Small intestine (tissue), 7 donors: ENCODE measurements at regions not wholly inside any gene's neighbourhood (a gene's known extent, or its start where the extent isn't known, plus 50 kb on each side); places are given as distances from the start of the nearest gene placed in this dataset.

Source experiments
- DNase-seq, 2 donors: peaks; one replicate each; pipeline versions ENCODE4 v3.0.0 to v3.0.0-alpha.2; 2013
- FAIRE-seq: peaks from 2 replicates; lab custom pipeline; 2012; peaks lifted over from hg19 to GRCh38; lab: Jason Lieb, UNC
- H3K27ac ChIP-seq, 3 donors: one replicate each; pipeline ENCODE4 v1.5.1; 2013; ENCODE audit warnings: low read length in 2 of 3, mild to moderate bottlenecking in 2 of 3, control low read depth in 1 of 3, inconsistent platforms in 1 of 3, low read depth in 1 of 3, moderate library complexity in 1 of 3
- H3K27me3 ChIP-seq, 3 donors: one replicate each; pipeline ENCODE4 v1.6.1; 2013; ENCODE audit warnings: low read length in 3 of 3, inconsistent platforms in 1 of 3; ENCODE audit not compliant: control insufficient read depth in 3 of 3, insufficient read depth in 3 of 3
- H3K36me3 ChIP-seq, 3 donors: one replicate each; pipeline ENCODE4 v1.6.1; 2013; ENCODE audit warnings: low read length in 3 of 3, inconsistent platforms in 1 of 3, low read depth in 1 of 3, mild to moderate bottlenecking in 1 of 3, moderate library complexity in 1 of 3; ENCODE audit not compliant: control insufficient read depth in 3 of 3, insufficient read depth in 2 of 3
- H3K4me1 ChIP-seq, 3 donors: one replicate each; pipeline ENCODE4 v1.6.1; 2013; ENCODE audit warnings: low read length in 2 of 3, inconsistent platforms in 1 of 3, low read depth in 1 of 3, mild to moderate bottlenecking in 1 of 3, moderate library complexity in 1 of 3; ENCODE audit not compliant: control insufficient read depth in 3 of 3, insufficient read depth in 2 of 3
- H3K4me3 ChIP-seq, 3 donors: one replicate each; pipeline ENCODE4 v1.5.1; 2013; ENCODE audit warnings: low read length in 3 of 3, control low read depth in 1 of 3, inconsistent platforms in 1 of 3, low read depth in 1 of 3, mild to moderate bottlenecking in 1 of 3, moderate library complexity in 1 of 3
- H3K9me3 ChIP-seq, 2 donors: one replicate each; pipeline ENCODE4 v1.6.1; 2013; ENCODE audit warnings: low read depth in 1 of 2, low read length in 1 of 2; ENCODE audit not compliant: control insufficient read depth in 2 of 2, insufficient read depth in 1 of 2
- WGBS, 3 donors: extraction: QIAGEN DNeasy Blood & Tissue Kit; methylation state at CpG; one replicate each; pipeline ENCODE4 v1.1.7; 2013; 5-methylcytosine and 5-hydroxymethylcytosine counted together
- donor health status: healthy with polysubstance abuse.
- donor health status: control.
- donor health status: control.
- donor health status: Bipolar disorder and iron deficiency.
- donor health status: healthy.

DNA sequence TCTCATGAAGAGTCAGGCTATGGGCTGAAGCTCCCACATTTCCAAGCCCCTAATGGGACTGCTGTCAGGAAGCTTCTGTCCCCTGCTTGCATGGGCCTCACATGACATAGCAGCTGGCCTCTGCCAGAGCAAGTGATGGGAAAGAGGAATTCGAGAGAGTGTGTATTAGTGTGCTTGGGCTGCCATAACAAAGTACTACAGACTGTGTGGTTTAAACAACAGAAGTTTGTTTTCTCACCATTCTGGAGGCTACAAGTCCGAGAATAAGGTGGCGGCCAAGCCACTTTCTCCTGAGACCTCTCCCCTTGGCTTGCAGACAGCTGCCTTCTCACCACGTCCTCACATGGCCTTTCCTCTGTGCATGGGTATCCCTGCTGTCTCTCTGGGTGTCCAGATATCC lies 274.4 kb downstream of the NUAK1 start:
- 59 to 77% (median 63%) methylated on average over 4 of the region's 4 CpGs for WGBS, 3 donors
- DNase-seq (no peak), FAIRE-seq (no peak)
- no peak overlapping the region for H3K27ac ChIP-seq
- H3K27me3 ChIP-seq: no peaks in the 10 kb centered on the region
- no peak overlapping the region for H3K4me3 ChIP-seq
- no peaks in the 10 kb centered on the region for H3K36me3 ChIP-seq
- H3K9me3 ChIP-seq: no peaks in the 10 kb centered on the region
- no peaks in the 10 kb centered on the region for H3K4me1 ChIP-seq

DNA sequence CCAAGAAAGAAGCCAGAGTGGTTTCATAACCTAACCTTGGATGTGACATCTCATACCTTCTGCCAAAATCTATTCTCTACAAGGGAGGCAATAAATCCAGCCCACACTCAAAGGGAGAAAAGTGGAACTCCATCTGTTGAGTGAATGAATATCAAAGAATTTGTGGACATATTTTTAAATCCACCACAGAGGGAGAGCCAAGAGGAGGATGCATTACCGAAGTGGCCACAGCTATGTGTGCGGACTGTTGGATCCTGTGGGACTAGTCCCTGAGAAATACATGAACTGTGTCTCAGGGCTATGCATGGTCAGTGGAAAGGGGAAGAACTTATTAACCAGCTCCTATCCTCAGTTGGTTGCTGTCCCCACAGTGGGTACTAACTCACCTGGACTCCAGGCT lies 273.9 kb downstream of the NUAK1 start:
- no peaks in the 10 kb centered on the region for H3K9me3 ChIP-seq
- H3K27me3 ChIP-seq: no peaks in the 10 kb centered on the region
- FAIRE-seq (no peak), DNase-seq (no peak)
- H3K4me3 ChIP-seq: no peak overlapping the region
- 89 to 92% (median 91%) methylated on average over 2 of the region's 2 CpGs for WGBS, 3 donors
- H3K27ac ChIP-seq: no peak overlapping the region
- no peaks in the 10 kb centered on the region for H3K4me1 ChIP-seq
- H3K36me3 ChIP-seq: no peaks in the 10 kb centered on the region

DNA sequence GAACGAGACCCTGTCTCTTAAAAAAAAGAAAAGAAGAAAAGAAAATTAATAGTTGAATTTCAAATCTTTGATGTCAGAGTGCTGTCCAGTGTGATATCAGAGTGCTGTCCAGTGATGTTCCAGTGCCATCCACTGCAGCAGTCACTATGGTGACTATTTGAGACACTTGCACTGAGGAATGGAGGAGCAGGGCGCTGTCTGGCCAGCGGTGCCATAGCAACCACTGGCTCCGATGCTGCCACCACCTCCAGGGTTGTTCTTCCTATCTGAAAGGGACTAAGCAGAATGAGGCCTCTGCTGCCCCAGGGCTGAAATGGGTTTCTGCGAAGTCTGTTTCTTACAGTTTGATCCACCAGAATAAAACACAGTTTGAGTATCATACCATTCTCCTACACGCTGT lies 272.9 kb downstream of the NUAK1 start:
- 80 to 89% (median 85%) methylated on average over 6 of the region's 6 CpGs for WGBS, 3 donors
- Histone ChIP-seq H3K4me1 (no peaks in the 10 kb centered on the region), H3K36me3 (no peaks in the 10 kb centered on the region), H3K4me3 (no peak overlapping the region), H3K9me3 (no peaks in the 10 kb centered on the region), H3K27ac (no peak overlapping the region), H3K27me3 (no peaks in the 10 kb centered on the region)
- DNase-seq (no peak), FAIRE-seq (no peak)

DNA sequence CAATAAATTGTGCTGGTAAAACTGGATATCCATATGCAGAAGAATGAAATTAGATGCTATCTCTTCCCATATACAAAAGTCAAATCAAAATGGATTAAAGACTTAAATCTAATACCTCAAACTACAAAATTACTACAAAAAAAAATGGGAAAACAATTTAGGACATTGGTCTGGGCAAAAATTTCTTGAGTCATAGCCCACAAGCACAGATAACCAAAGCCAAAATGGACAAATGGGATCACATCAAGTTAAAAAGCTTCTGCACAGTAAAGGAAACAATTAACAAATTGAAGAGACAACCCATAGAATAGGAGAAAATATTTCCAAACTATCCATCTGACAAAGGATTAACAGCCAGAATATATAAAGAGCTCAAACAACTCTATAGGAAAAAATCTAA lies 264.6 kb downstream of the NUAK1 start:
- FAIRE-seq (no peak), DNase-seq (no peak)
- H3K27ac ChIP-seq: no peak overlapping the region
- no peak overlapping the region for H3K4me3 ChIP-seq
- peaks cover 0 to 3% (median 0%) of the 10 kb centered on the region in 3 donors for H3K27me3 ChIP-seq
- H3K9me3 ChIP-seq: no peaks in the 10 kb centered on the region
- H3K36me3 ChIP-seq: no peaks in the 10 kb centered on the region
- H3K4me1 ChIP-seq: no peaks in the 10 kb centered on the region

DNA sequence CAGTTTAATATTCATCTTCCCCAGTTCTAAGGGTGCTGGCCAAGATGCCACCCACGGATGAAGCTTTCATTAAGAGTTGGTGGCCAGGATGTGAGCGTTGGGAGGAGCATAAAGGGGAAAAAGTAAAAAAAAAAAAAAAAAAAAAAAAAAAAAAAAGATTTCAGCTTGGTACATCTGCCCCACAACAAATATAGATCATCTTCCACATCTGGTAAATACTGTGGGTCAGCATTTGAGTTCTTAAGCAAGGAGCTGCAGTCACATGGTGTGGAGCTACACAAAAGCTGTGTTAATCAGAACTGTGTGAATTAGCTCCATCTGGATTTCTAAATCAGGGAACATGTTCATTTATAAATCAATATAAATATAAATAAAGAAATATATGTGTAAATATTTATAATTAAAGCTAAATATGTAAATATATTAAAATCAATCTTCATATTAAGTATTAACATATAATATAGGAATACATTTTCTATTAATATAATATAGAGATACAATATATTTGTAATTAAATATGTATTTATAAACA lies 262.3 kb downstream of the NUAK1 start:
- Histone ChIP-seq H3K27me3 (peaks cover 0 to 3% (median 0%) of the 10 kb centered on the region in 3 donors), H3K4me1 (no peaks in the 10 kb centered on the region), H3K9me3 (no peaks in the 10 kb centered on the region), H3K36me3 (no peaks in the 10 kb centered on the region), H3K27ac (no peak overlapping the region), H3K4me3 (no peak overlapping the region)
- no peak for DNase-seq
- peak; percentile 36 for FAIRE-seq
- WGBS, 3 donors: 53 to 59% (median 53%) methylated on average over 2 of the region's 2 CpGs

DNA sequence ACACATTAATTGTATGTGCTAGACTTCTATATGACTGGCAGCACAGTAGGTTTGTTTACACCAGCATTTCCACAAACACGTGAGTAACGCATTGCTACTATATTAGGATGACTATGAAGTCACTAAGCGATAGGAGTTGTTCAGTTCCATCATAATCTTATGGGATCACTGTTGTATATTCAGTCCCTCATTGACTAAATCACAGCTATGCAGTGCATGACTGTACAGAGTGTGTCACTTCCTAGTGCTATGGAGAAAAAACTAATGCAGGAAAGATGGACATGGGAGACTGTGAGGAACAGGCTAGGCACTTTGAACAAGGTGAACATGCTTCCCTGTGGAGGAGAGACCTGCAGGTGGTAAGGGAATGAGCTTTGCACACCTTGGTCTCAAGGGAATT lies 259.8 kb downstream of the NUAK1 start:
- H3K27me3 ChIP-seq: peaks cover 0 to 3% (median 0%) of the 10 kb centered on the region in 3 donors
- H3K36me3 ChIP-seq: no peaks in the 10 kb centered on the region
- H3K9me3 ChIP-seq: no peaks in the 10 kb centered on the region
- H3K4me3 ChIP-seq: no peak overlapping the region
- no peaks in the 10 kb centered on the region for H3K4me1 ChIP-seq
- WGBS, 3 donors: 90 to 93% (median 92%) methylated on average over 3 of the region's 3 CpGs
- no peak overlapping the region for H3K27ac ChIP-seq
- FAIRE-seq (no peak), DNase-seq (no peak)

DNA sequence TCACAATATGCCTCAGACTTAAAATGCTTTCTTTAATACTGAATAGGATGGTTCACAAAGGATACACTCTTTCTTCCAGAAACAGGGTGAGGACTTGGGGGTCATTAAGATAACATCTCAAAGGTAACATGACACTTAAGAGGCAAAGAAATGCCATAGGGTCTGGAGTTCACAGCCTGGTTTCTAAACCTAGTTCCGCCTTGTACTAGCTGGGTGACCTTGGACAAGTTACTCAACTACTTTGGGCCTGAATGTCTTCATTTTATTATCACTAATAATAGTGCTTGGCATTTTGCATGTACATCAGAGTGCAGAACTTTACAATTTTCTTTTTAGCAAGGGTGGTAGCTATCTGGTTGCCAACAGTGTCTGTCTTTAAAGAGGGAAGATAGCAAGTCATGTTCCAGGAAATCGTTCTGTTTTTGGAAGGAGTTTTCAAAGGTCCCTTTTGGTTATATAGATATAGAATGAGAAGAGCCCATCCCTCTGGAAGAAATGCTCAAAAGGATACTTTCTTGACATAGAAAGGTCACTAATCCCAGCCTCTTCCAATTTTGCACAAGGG lies 257.8 kb downstream of the NUAK1 start:
- H3K36me3 ChIP-seq: no peaks in the 10 kb centered on the region
- H3K4me1 ChIP-seq: no peaks in the 10 kb centered on the region
- no peak overlapping the region for H3K27ac ChIP-seq
- DNase-seq: no peak
- WGBS, 3 donors: 71 to 75% (median 74%) methylated on average over 2 of the region's 2 CpGs
- peaks cover 0 to 3% (median 0%) of the 10 kb centered on the region in 3 donors for H3K27me3 ChIP-seq
- no peak for FAIRE-seq
- no peaks in the 10 kb centered on the region for H3K9me3 ChIP-seq
- H3K4me3 ChIP-seq: no peak overlapping the region

DNA sequence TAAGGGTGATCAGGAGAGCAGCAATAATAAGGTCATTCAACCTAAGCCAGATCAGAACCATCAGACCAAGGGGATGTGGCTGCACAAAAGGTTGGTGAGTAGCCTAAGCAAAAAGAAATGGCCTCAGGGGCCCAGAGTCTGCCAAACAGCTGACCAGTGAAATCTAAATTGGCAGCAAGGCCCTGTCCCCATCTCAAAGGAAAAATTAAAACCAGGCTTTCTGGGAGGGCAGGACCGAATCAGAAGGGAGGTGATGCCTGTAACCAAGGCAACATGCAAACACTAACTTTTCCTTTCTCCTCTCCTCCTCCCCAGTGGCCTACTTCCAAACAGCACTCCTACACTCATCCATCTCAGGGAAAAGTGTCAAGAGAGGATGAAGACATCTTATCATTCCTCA lies 256.4 kb downstream of the NUAK1 start:
- DNase-seq (no peak), FAIRE-seq (no peak)
- WGBS, 3 donors: 36 to 60% (median 45%) methylated on average over 1 of the region's 1 CpG
- no peak overlapping the region for H3K4me3 ChIP-seq
- H3K9me3 ChIP-seq: no peaks in the 10 kb centered on the region
- no peaks in the 10 kb centered on the region for H3K36me3 ChIP-seq
- no peak overlapping the region for H3K27ac ChIP-seq
- no peaks in the 10 kb centered on the region for H3K4me1 ChIP-seq
- no peaks in the 10 kb centered on the region for H3K27me3 ChIP-seq

DNA sequence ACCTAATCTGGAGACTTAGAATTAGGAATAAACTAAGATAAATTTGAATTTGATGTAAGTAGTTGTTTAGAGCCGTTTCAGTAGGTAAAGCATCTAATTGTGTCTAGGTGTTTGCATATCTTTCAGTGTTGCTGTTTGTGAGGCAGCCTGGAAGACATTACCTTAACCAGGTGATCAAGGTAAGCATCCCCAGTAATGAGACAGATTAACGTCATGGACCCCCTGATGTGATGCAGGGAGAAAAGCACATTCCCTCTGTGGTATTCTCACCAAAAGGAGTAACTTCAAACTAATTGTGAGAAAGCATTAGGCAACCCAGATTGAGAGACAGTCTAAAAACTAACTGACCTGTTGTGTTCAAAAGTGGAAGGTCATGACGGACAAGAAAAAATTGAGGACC lies 251.6 kb downstream of the NUAK1 start:
- FAIRE-seq: no peak
- WGBS, 3 donors: 61 to 82% (median 67%) methylated on average over 3 of the region's 3 CpGs
- no peaks in the 10 kb centered on the region for H3K36me3 ChIP-seq

More for the DNA sequence above, 251.6 kb downstream of the NUAK1 start:
- Histone ChIP-seq H3K4me3 (no peak overlapping the region), H3K9me3 (no peaks in the 10 kb centered on the region), H3K27ac (no peak overlapping the region), H3K4me1 (no peaks in the 10 kb centered on the region), H3K27me3 (no peaks in the 10 kb centered on the region)
- no peak for DNase-seq
